HG03575 (cell line): ENCODE measurements at regions not wholly inside any gene's neighbourhood (a gene's known extent, or its start where the extent isn't known, plus 50 kb on each side); places are given as distances from the start of the nearest gene placed in this dataset.

ENCODE experiments used
- ATAC-seq: cut with Tn5 transposase; IDR thresholded peaks from one replicate; pipeline ENCODE4 v1.9.1; 2021; ENCODE audit not compliant: unreplicated experiment, insufficient number of reproducible peaks, low FRiP score; ENCODE audit errors: extremely low read depth

DNA sequence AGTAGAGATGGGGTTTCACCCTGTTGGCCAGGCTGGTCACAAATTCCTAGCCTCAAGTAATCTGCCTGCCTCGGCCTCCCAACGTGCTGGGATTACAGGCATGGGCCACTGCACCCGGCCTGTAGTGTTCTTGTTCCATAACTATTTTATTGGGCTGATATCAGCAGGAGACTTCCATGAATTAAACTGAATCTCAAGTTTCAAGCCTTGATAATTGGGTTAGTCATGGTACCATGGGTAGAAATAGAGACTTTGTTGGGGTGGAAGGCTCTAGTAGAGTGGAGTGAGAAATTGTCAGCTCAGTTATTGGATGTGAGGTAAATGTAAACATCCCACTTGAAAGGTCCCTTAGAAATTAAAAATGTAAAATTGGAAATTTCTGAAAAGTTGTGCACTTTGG is 419.1 kb downstream of the ADGRL2 start:
- ATAC-seq = no peak

DNA sequence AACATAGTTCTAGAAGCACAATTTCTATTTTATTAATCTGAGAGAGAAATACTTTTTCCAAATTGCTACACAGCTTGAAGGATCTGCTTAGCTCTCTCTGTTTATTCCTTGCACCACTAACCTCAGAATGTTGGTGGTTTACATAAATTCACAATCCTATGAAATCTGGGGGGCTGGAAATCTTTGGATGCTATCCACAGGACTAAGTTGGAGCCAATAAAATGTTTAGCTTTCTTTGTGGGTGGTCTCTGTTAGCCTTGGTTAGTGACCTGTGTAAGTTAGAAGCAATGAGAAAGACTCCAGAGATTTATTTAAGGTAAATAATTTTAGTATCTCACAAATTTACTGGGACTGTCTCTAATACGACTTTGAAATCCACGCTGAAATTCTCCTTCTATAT is 418.1 kb downstream of the ADGRL2 start:
- no peak for ATAC-seq

DNA sequence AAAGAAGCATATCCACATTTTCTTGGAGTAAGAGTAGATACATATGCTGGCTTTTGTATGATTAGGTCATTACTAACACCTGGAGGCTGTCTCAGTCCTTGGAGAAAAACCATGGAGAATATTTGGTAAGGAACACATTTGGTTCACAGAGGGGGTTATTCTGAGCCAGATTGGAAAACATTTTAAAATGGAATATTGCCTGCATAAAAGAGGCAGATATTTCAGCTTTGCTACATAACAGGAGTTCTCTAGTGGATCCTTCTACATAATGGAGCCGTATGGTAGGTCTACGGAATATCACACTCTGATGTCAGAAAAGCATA is 415.1 kb downstream of the ADGRL2 start:
- ATAC-seq = no peak

DNA sequence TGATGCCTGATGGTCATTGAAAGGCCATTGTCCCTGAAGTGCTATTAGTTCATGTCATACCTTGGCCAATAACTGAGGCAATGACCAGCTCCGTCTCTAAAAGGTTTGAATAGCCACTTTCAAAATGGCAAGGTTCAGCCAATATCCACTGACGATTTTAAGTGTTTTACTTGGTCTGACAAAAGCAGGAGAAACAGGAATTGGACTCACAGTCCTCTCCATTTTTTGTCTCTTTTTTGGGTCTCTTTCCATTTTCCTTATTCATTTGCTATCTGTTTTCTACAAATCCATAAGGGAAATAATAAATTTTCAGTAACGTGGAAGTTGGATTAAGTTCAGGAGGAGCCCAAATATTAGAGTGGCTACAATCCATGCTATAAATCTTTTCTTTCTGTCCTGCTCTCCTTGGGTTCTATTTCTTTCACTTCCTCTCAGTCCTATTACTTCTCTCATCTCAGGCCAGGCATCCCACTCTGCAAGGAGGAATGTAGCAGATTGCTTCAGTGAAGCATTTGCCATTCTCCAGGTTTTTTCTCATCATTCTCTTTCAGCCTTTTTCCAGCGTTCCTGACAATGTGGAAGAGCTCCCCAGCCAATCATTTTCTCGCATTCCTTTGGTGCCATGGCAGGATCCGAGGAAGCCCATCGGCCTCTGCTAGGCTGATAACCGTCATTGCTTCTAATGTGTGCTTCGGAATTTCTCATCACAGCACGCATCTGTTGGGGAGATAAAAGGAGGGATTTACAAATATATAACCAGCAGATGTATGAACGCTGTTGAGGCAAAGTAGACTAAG is 414.5 kb downstream of the ADGRL2 start:
- no peak for ATAC-seq

DNA sequence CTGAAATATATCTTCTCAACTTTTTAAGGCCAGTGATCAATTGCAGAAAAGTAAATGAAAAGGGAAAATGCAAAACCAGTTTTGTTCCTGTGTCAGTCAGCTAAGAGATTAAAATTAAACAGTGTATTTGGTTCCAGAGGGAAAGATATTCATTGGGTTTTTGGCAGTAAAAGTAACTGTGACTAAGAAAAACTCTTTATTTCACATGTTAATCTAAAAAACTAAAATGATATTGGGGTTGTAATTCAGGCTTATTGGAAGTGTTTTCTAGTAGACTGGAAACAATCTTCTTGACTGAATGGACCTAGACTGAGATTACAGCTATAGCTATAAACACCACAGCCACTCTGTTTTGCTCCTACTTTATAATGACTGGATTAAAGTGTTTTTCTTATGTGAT is 413.9 kb downstream of the ADGRL2 start:
- ATAC-seq = no peak

DNA sequence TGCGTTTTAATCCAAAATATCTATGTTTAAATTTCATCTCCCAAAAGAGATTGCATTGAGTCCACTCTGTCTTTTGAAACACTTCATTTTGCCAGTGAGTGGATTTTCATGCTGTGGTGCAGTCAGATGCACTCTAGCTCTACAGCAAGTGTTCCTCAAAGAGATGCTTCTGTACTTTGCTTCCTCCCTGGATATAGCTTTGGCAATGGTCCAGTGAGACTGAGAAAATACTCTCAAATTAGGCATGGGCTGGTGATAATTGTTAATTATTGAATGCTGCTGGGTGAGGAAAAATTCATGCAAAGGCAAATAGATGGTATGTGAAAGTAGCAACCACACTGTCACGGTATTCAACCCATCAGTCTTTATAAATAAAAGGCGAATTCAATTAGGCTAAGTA is 396.9 kb downstream of the ADGRL2 start:
- no peak for ATAC-seq

DNA sequence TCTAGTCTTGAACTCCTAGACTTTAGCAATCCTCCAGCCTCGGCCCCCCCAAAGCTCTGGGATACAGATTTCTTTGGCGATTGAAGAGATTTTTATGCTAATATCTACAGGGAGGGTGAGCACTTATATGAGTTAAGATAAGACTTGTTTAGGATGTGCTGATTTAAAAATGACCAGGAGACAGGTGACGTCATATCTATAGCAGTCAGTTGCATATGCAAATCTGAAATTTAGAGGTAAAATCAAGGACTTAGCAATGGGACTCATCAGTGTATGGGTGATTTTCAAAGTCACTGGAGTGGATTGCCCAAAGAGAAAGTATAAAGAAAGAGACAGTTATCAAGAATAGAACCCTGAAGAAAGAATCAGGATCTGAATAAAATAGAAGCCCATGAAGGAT is 394.5 kb downstream of the ADGRL2 start:
- no peak for ATAC-seq

DNA sequence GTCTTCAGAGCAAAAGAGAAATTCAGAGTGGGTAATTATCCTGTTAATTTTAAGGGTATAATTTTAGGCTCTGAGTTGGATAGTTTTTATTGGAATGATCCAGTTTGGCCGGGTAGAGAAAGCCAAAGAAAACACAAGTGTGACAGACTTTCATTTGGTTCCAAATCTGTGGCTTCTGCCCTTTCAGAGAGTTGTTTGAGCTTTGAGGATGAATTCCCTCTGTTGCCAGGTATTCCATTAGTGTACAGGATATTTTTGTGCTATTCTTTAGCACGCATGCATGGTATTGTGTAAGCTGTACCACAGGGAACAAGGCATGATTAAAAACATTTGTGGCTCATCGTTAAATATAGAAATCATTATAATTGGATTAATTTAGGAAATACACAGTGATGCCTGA is 384.4 kb downstream of the ADGRL2 start:
- no peak for ATAC-seq

DNA sequence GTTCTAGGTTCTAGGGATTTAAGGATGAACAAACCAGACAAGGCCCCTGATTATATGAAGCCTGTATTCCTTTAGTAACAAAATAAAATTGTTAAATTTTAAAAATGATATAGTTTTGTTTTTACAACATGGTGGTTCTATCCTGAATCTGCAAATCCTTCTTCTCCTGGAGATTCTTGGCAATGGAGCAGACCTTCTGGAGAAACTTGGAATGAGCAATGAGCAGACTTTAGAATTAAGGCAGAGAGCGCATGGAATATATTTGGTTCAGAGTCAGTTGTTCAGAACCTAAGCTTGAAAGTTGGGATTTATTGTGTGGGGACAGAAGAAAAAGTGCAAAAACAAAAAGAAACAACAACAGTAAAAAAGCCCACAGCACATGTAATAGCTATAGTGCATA is 381.1 kb downstream of the ADGRL2 start:
- ATAC-seq = no peak

DNA sequence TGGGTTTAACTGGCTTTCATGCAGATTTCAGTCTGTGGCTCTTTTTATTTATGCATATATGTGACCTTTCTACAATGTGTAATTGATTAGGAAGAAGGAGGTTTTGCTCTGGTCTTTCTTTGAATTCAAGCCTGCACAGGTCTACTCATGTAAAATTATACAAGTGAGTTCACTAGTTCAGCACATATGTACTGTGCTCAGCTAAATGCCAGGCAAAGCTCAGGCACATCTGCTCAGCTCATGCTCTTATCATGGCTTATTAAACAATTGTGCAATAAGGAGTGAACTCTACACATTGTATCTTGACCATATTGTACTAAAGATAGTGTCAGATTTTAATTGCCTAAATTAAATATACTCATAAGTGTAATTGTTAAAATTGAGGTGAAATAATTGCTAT is 378.4 kb downstream of the ADGRL2 start:
- no peak for ATAC-seq

DNA sequence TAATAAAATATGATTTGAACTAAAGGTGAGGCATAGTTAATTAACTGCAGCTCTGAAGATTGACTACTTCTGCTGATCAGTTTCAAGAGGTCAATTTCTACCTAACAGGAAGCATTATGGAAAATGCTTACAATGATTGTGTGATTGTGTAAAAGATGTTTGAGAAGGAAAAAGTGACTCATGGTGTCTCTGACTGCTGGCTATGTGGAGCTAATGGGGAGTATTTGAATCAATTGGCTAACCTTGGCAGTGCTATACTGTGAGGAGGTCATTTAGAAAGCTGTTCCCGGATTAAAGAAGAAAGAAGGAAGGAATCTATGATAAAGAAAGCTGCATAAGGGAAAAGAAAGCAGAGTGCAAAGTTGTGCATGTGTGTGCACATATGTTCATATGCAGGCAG is 376.5 kb downstream of the ADGRL2 start:
- ATAC-seq = no peak

DNA sequence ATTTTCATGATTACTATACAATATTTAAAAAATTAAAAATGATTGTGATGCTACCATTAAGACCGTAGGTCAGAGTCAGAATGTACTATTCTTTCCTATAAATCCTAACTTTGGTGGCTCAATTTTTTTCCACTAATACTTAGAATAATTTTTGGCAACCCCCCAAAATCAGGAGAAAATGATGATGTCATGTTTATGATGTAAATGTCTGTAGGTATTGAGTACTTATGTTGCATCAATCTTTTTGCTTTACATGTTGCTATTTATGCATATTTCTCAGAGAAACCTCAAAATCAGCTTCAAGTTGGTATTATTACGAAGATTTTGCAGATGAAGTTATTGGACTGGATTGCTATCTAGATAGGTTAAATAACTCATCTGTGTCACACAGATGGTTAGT is 371.2 kb downstream of the ADGRL2 start:
- no peak for ATAC-seq

DNA sequence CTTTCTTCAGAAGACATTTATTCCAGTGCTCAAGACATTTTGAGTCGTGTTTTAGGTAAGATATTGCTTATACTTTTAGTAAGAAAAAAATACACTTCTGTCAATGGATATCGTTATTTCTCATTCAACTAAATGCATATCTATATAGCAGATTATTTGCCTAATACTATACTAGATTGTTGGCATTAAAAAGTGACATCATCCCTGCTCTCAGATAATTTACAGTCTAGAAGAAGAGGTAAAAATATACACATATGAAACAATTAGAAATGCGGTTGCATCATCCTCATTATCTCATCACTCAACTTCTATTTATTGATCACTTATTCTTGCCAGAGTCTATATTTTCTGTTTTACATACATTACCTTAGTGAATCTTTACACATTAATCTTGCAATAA is 367.7 kb downstream of the ADGRL2 start:
- no peak for ATAC-seq

DNA sequence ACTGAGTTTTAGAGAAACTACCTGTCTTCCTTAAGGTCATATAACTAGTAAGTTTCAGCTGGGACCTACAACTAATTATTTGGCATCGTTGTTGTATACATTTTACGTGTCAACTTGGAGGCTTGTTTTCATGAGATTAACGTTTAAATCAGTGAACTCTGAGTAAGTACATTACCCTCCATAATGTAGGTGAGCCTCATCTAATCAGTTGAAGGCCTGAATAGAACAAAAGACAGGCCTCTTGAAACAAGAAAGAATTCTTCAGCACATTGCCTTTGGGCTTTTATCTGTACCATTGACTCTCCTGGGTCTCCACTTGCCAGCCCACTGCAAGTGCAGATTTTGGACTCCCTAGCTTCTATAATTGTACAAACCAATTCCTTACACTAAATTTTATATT is 364.6 kb downstream of the ADGRL2 start:
- no peak for ATAC-seq

DNA sequence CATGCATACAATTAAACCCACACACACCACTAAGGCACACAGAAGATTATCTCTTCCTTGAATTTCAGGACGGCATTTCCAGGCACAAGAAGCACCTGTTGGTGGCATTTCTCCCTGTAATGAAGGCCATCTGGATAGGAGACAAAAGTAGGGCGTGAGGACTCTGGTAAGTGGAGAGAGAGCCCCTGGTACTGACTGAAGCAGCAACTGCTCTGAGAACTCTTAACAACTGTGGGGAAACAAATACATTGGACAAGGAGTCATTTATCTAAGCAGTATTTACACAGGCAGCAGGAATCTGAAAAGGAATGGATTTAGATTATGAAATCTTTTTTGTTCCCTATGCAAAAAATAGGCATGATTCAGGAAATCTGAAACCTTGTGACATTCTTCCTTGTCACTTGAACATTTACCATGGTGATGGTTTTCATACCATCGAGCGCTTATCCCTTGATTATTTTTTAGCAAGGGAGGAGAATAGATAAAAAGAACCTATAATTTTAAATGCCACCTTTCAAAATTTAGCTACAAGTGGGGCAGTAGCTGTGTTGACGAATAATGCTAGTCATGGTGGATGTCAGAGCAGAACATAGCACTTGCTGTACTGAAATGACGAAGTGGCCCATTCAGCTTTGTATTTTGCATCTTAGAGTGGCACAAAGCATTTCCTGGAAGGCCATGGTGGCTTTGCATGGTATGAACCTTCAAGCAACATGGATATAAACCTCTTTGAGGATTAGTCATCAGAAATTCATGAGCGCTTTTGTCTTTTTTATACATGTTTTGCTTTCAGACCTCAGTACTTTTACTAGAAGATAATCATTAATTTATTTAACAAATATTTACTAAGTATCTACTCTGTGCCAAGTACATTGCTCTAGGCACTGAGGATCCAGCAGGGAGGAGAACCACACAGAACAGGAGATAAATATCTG is 362.0 kb downstream of the ADGRL2 start:
- no peak for ATAC-seq

DNA sequence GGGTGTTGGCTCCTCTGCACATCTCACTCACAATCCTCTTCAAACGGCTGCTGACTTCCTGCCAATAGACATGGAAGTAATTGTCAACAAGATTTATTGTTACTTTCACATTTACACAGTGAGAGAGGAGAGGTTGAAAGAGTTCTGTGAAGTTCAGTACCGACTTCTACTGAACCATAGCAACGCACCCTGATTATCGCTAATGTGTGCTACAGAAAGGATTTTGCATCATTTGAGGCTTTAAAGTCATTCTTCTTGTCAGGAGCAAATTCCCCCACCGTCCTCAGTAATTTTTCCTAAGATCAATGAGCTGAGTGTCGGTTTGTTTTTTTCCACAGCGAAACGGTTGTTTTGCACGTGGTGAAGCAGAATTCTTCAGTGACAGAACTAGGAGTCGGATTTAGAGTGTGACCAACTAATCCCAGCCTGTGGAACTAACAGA is 361.0 kb downstream of the ADGRL2 start:
- ATAC-seq = no peak

DNA sequence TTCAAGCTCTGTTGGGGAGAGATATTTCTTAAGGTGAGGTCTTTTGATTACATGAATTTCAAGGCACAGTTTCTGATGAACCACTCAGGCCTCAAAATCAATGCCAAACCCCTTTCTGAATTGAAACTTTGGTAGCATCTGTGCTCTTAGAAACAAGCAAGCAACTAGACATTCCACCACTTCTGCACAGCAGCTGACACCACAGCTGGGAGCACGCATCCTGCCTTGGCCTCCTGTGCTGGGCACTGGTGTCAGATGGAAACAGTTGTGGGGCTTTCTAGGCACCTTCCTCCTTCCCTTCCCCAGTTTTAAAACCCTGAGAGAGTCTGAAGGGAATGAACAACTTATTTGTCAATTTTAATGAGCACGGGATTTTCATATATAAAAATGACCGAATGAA is 360.2 kb downstream of the ADGRL2 start:
- no peak for ATAC-seq

DNA sequence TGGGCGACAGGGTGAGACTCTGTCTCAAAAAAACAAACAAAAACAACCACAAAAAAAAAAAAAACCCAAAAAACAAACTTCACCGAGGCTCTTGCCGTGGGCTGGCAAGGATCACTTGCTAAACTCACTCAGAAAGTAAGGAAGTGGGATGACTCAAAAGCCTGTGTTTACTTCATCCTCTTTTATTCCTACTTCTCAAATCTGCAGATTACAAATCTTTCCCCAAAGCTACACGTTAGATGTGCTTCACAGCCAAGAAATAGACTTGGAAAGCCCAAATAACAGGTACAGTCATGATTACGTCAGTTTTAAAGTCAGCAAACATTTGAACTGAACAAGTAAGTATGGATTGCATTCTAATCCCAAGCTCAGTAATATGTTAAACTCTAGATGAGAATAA is 359.3 kb downstream of the ADGRL2 start:
- no peak for ATAC-seq

DNA sequence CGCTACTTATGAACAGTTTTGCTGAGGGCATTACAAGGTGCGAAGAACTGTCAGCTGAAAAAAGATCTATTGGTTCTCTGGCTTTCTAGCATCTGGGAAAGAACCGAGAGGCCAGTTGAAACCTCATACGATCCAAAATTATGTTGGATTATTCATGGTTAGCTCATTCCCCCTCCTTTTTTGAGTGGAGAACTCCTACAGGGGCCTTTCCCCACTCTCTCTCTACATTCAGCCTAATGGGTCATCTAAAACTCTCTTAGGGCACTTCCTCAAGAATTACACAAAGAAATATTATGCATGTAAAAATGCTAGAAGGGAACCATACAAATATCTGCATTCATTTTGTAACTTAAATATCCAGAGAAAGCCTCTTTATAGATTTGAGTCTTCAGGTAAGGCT is 358.2 kb downstream of the ADGRL2 start:
- ATAC-seq = no peak

DNA sequence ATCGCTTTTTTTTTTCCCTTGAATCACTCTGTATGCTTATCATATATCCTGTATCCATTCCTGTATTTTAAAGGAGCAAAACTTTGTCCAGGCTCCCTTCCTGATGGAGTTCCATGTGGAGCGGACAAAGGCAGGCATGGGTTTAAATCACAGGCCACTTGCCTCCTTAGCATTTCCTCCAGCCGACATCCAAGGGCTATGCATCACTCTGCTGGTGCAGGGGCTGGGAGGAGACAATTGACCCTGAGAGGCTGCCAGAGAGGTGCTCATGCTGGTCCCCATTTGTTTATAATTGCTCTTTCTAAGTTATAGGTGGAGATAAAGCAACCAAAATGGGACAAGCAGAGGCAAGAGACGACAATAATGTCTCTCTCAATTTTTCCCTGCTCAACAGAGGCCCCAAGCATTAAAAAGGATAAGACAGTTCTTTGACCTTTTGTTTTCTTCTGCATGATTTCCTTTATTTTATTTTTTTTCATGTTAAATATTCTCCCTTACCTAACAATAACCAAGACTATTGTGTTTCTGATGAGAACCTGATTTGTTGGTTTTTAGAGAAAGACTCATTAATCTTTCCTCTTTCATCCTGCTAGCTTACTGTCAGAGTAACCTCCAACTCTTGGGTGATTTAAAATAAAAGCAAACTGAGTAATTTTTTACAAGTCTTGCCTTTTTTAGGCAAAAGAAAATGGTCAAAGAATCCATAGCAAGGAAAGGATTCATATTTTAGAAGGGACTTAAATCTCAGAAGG is 353.7 kb downstream of the ADGRL2 start:
- no peak for ATAC-seq
